Natural killer cell (primary cell): ENCODE measurements at regions not wholly inside any gene's neighbourhood (a gene's known extent, or its start where the extent isn't known, plus 50 kb on each side); places are given as distances from the start of the nearest gene placed in this dataset.

Source experiments
- ATAC-seq, 3 donors: fragments of 150-1000 bp in 2 of 3; fragments of 200-7000 bp in 1 of 3; cut with Tn5 transposase; 1 replicate in 1 of 3; 2 replicates in 2 of 3; pipeline ENCODE4 v1.10.0; 2021; ENCODE audit warnings: mild to moderate bottlenecking in 2 of 3, moderate library complexity in 2 of 3
- DNase-seq, 2 donors: peaks; one replicate each; pipeline versions ENCODE4 v3.0.0 to v3.0.0-alpha.2; 2013 to 2021; ENCODE audit warnings: mixed read lengths in 1 of 2
- H3K27ac ChIP-seq: one replicate; pipeline ENCODE4 v1.5.1; 2013; ENCODE audit warnings: mild to moderate bottlenecking, low read length
- H3K27me3 ChIP-seq: one replicate; pipeline ENCODE4 v1.6.1; 2013; ENCODE audit warnings: low read length; ENCODE audit not compliant: control insufficient read depth, insufficient read depth
- H3K36me3 ChIP-seq: one replicate; pipeline ENCODE4 v1.6.1; 2013; ENCODE audit warnings: low read length; ENCODE audit not compliant: control insufficient read depth, insufficient read depth
- H3K4me1 ChIP-seq: one replicate; pipeline ENCODE4 v1.6.1; 2013; ENCODE audit warnings: low read length; ENCODE audit not compliant: control insufficient read depth, insufficient read depth
- H3K4me3 ChIP-seq: one replicate; pipeline ENCODE4 v1.5.1; 2013; ENCODE audit warnings: low read length
- H3K9me3 ChIP-seq: one replicate; pipeline ENCODE4 v1.6.1; 2013; ENCODE audit warnings: low read length; ENCODE audit not compliant: control insufficient read depth, insufficient read depth
- H3K27ac Mint-ChIP-seq, 2 donors: one replicate each; pipeline ENCODE4 v1.8.0; 2022; ENCODE audit warnings: mild to moderate bottlenecking in 2 of 2, mixed read lengths in 2 of 2, moderate library complexity in 1 of 2
- H3K27me3 Mint-ChIP-seq, 2 donors: one replicate each; pipeline ENCODE4 v1.8.0; 2022; ENCODE audit warnings: low read depth in 2 of 2, mixed read lengths in 2 of 2
- H3K36me3 Mint-ChIP-seq: one replicate; pipeline ENCODE4 v1.8.0; 2022; ENCODE audit warnings: mixed read lengths
- H3K4me1 Mint-ChIP-seq, 2 donors: one replicate each; pipeline ENCODE4 v1.8.0; 2022; ENCODE audit warnings: mixed read lengths in 2 of 2
- H3K4me3 Mint-ChIP-seq: one replicate; pipeline ENCODE4 v1.8.0; 2022; ENCODE audit warnings: mild to moderate bottlenecking, moderate library complexity, mixed read lengths
- H3K9me3 Mint-ChIP-seq, 2 donors: one replicate each; pipeline ENCODE4 v1.8.0; 2022; ENCODE audit warnings: mixed read lengths in 2 of 2
- CTCF ChIP-seq: fragments of 200-600 bp; IDR thresholded peaks from one replicate; pipeline ENCODE4 v1.8.0; 2022; ENCODE audit warnings: antibody characterized with exemption
- WGBS: methylation state at CpG from one replicate; pipeline ENCODE4 v1.1.7; 2013; ENCODE audit warnings: missing lambda C conversion rate; ENCODE audit not compliant: insufficient coverage; 5-methylcytosine and 5-hydroxymethylcytosine counted together
- intact Hi-C: fragments of 100-400 bp; cut with micrococcal nuclease; formaldehyde crosslinking; loops from one replicate; pipeline ENCODE4 v1.14.2; 2022

GRCh38 chr6:164665328-164665727 lies 644.1 kb downstream of the C6orf118 start:
- WGBS: 86% methylated on average over 6 of the region's 6 CpGs
- Histone ChIP-seq H3K9me3 (peaks cover 5% of the 10 kb centered on the region), H3K27me3 (no peaks in the 10 kb centered on the region), H3K36me3 (no peaks in the 10 kb centered on the region), H3K4me1 (no peaks in the 10 kb centered on the region), H3K4me3 (no peak overlapping the region), H3K27ac (no peak overlapping the region)
- ATAC-seq (no peak), DNase-seq (no peak)
- H3K4me3 Mint-ChIP-seq: no peak overlapping the region
- no peak for TF ChIP-seq CTCF
- no peaks in the 10 kb centered on the region for H3K4me1 Mint-ChIP-seq
- intact Hi-C loops: no loop called here
- H3K36me3 Mint-ChIP-seq: peaks cover 15% of the 10 kb centered on the region
- peaks cover 13 to 20% of the 10 kb centered on the region in 2 donors for H3K9me3 Mint-ChIP-seq
- H3K27me3 Mint-ChIP-seq: no peaks in the 10 kb centered on the region
- H3K27ac Mint-ChIP-seq: no peak overlapping the region

DNA sequence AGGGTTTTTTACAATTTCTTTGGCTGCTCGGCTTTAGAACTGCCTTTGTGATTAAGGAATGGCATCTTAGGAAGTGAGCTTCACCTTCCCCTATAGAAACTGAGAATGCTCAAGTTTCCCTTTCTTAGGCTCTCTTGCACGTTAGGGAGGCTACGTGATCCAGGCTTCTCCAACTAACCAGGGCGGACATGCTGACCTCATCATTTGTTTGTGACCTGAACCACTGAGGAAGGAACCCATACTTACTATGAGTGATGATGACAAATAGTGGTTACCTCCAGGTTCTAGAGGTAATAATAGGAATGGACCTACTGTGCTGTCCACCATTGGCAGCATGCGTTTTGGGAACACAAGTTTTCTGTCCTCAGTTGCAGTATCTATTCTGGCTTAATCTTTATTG lies 645.8 kb downstream of the C6orf118 start:
- no peak for DNase-seq
- Mint-ChIP-seq H3K4me3 (no peak overlapping the region), H3K4me1 (no peaks in the 10 kb centered on the region), H3K27me3 (no peaks in the 10 kb centered on the region), H3K9me3 (peaks cover 14 to 25% of the 10 kb centered on the region in 2 donors), H3K27ac (no peak overlapping the region), H3K36me3 (peaks cover 15% of the 10 kb centered on the region)
- 87% methylated on average over 3 of the region's 5 CpGs for WGBS
- TF ChIP-seq CTCF: no peak
- no peak for ATAC-seq
- Histone ChIP-seq H3K27me3 (no peaks in the 10 kb centered on the region), H3K4me3 (no peak overlapping the region), H3K9me3 (peaks cover 5% of the 10 kb centered on the region), H3K4me1 (no peaks in the 10 kb centered on the region), H3K27ac (no peak overlapping the region), H3K36me3 (no peaks in the 10 kb centered on the region)
- intact Hi-C loops: no loop called here

DNA sequence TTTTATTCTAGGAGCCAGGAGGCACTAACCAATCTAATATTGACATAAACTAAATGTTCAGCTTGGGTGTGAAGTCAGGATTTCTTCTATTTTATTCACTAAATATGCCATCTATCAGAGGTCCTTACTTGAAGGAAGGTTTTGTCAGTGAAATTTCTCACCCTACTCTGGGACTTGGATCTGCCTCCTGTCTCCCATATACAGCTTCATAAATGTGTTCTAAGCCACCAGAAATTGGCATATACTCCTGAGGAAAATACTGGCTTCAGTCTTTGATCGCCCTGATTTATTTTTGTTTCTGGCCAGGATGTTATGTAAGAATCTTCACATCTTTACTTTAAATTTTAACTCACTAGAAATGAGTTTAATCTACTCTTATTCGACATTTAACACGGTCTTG lies 647.7 kb downstream of the C6orf118 start:
- intact Hi-C loops: no loop called here
- DNase-seq (no peak), ATAC-seq (no peak)
- peaks cover 5% of the 10 kb centered on the region for H3K9me3 ChIP-seq
- Mint-ChIP-seq H3K9me3 (peaks cover 13 to 21% of the 10 kb centered on the region in 2 donors), H3K27me3 (no peaks in the 10 kb centered on the region), H3K36me3 (peaks cover 15% of the 10 kb centered on the region), H3K27ac (no peak overlapping the region), H3K4me1 (no peaks in the 10 kb centered on the region), H3K4me3 (no peak overlapping the region)
- H3K36me3 ChIP-seq: no peaks in the 10 kb centered on the region
- no peak overlapping the region for H3K27ac ChIP-seq
- TF ChIP-seq CTCF: no peak
- no peaks in the 10 kb centered on the region for H3K4me1 ChIP-seq
- H3K4me3 ChIP-seq: no peak overlapping the region
- WGBS: 60% methylated on average over 1 of the region's 3 CpGs
- H3K27me3 ChIP-seq: no peaks in the 10 kb centered on the region

DNA sequence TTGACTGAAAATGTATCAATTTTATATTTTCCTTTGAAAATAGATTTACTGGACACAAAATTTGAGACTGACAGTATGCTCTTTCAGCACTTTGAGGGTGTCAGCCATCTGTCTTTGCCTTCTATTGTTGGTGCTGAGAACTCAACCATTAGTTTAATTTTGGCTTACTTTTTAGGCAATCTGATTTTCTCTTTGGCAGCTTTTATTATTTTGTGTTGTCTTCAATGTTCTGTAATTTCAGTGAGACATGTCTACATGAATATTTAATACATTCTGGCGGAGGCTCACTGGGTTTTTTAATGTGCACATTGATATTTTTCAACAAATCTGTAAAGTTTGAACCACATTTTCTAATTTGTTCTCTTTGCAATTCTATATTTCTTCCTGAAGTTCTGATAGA lies 648.6 kb downstream of the C6orf118 start:
- intact Hi-C loops: no loop called here
- TF ChIP-seq CTCF: no peak
- ATAC-seq: no peak
- Mint-ChIP-seq H3K4me1 (no peaks in the 10 kb centered on the region), H3K27me3 (no peaks in the 10 kb centered on the region), H3K4me3 (no peak overlapping the region), H3K9me3 (peaks cover 12 to 26% of the 10 kb centered on the region in 2 donors), H3K36me3 (peaks cover 20% of the 10 kb centered on the region), H3K27ac (no peak overlapping the region)
- Histone ChIP-seq H3K27ac (no peak overlapping the region), H3K27me3 (no peaks in the 10 kb centered on the region), H3K4me1 (no peaks in the 10 kb centered on the region), H3K4me3 (no peak overlapping the region), H3K9me3 (peaks cover 5% of the 10 kb centered on the region), H3K36me3 (no peaks in the 10 kb centered on the region)
- 86% methylated on average over 1 of the region's 1 CpG for WGBS
- DNase-seq: no peak
